GM10266 (cell line): ENCODE measurements at regions not wholly inside any gene's neighbourhood (a gene's known extent, or its start where the extent isn't known, plus 50 kb on each side); places are given as distances from the start of the nearest gene placed in this dataset.

Experiments used
- DNase-seq: peaks from one replicate; pipeline ENCODE4 v3.0.0; 2012; ENCODE audit errors: extremely low spot score
- CTCF ChIP-seq: IDR thresholded peaks from 2 replicates; pipeline ENCODE4 v1.5.1; 2012; ENCODE audit warnings: mild to moderate bottlenecking, low read depth; ENCODE audit not compliant: control insufficient read depth, insufficient read depth; ENCODE audit errors: missing control alignments

GRCh38 chr12:60107992-60108391 is 512.2 kb downstream of the SLC16A7 start:
- no peak for TF ChIP-seq CTCF
- DNase-seq: no peak

- DNase-seq: no peak
- TF ChIP-seq CTCF: no peak
Measured at GRCh38 chr12:60112063-60112462, 516.2 kb downstream of the SLC16A7 start.

GRCh38 chr12:60112763-60113162 is 516.9 kb downstream of the SLC16A7 start:
- DNase-seq: no peak
- TF ChIP-seq CTCF: no peak

- TF ChIP-seq CTCF: no peak
- no peak for DNase-seq
Measured at GRCh38 chr12:60114169-60114568, 518.3 kb downstream of the SLC16A7 start.

- TF ChIP-seq CTCF: no peak
- DNase-seq: no peak
Measured at GRCh38 chr12:60119327-60119726, 523.5 kb downstream of the SLC16A7 start.

GRCh38 chr12:60120199-60120598 is 524.4 kb downstream of the SLC16A7 start:
- DNase-seq: no peak
- no peak for TF ChIP-seq CTCF

GRCh38 chr12:60123557-60123956 is 527.7 kb downstream of the SLC16A7 start:
- TF ChIP-seq CTCF: no peak
- DNase-seq: no peak

GRCh38 chr12:60137513-60137912 is 541.7 kb downstream of the SLC16A7 start:
- no peak for DNase-seq
- no peak for TF ChIP-seq CTCF
